Cardiac fibroblast (primary cell): ENCODE measurements at regions not wholly inside any gene's neighbourhood (a gene's known extent, or its start where the extent isn't known, plus 50 kb on each side); places are given as distances from the start of the nearest gene placed in this dataset.

Experiments
- DNase-seq, 2 donors: peaks; one replicate each; pipeline versions ENCODE4 v3.0.0 to v3.0.0-alpha.2; 2010; ENCODE audit warnings: low read depth in 2 of 2
- H3K4me3 ChIP-seq, 2 donors: replicated peaks in 1 of 2; 1 replicate in 1 of 2; 2 replicates in 1 of 2; pipeline ENCODE4 v1.5.1; 2011; ENCODE audit warnings: low read depth in 2 of 2, low read length in 2 of 2, mild to moderate bottlenecking in 2 of 2, moderate library complexity in 1 of 2
- CTCF ChIP-seq: IDR thresholded peaks from one replicate; pipeline ENCODE4 v1.5.1; 2011; ENCODE audit warnings: low read depth, mild to moderate bottlenecking, low read length, inconsistent platforms

DNA sequence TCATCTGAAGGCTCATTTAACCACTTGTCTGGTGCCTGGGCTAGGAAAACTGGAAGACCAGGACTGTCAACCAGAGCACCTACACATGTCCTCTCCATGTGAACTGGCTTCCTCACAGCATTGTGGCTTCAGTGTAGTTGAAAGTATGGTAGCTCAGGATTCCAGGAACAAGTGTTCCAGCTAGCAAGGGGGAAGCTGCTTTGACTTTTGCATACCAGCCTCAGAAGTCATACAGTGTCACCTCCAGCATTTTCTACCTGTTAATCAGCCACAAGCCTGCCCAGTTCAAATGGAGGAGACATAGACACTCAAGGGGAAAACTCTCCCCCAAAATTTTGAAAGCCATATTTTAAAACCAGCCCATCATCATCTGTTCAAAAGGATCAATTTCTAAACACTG lies 212.8 kb upstream of the CAND1 start:
- no peak for TF ChIP-seq CTCF
- H3K4me3 ChIP-seq = no peak overlapping the region
- no peak for DNase-seq

- H3K4me3 ChIP-seq = no peak overlapping the region
- TF ChIP-seq CTCF = no peak
- no peak for DNase-seq
Observed at GRCh38 chr12:67057072-67057471, 212.1 kb upstream of the CAND1 start.

DNA sequence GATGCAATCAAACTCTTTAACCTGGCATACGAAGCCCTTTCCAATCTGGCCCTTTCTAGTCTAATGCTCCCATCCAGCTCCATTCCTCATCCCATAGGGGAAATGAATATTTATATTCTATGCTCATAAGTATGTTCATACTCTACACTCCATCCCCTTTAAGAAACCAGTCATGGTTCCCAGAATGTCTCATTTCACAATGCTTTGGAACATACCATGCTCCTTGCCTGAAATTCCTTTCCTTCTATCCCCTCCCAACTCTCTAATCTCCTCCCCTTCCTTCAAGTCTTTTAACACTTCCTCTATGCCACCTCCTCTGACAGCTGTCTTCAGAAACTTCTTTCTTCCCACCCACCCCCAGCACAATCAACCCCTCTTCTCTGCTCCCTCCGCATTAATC lies 207.0 kb upstream of the CAND1 start:
- no peak for TF ChIP-seq CTCF
- H3K4me3 ChIP-seq = no peak overlapping the region
- DNase-seq = no peak

GRCh38 chr12:67067453-67068203 lies 201.5 kb upstream of the CAND1 start:
- TF ChIP-seq CTCF = no peak
- DNase-seq = no peak
- no peak overlapping the region for H3K4me3 ChIP-seq

- H3K4me3 ChIP-seq = peak overlapping the region in 1 of 2 donors; percentile 3
- no peak for DNase-seq
- no peak for TF ChIP-seq CTCF
Observed at GRCh38 chr12:67068204-67068731, 200.9 kb upstream of the CAND1 start.

DNA sequence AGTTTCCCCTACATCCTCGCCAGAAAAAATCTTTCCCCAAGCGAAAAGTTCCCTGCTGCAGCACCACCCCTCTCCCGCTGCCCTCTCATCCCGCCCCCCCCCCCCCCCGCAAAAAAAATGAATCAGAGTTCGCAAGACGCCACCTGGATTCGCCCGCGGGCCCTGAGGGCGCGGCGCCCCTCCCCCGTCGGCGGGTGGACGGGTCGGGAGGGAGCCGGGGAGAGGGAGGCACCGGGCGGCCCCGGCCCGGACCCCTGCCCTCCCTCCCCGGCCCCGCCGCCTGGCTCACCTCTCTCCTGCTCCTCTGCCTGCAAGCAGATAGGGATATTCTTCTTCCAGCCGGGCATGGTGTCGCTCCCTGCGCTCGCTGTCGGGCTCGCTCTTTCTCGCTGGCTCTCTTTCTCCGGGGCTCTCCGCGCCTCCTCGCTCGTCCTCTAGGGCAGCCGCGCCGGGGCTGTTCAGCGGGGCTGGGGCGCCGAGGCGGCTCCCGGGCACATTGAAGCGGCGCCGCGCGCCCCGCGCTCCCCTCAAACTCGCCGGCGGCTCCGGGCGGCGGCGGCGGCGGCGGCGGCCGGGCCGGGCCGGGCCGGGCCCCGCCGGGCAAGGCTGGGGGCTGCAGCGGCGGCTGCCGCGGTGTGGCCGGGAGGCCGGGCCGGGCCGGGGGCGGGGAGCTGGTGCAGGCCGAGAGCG lies 200.3 kb upstream of the CAND1 start:
- peak; percentile 13 to 33 for DNase-seq
- H3K4me3 ChIP-seq = peak overlapping the region; percentile 47 to 52
- no peak for TF ChIP-seq CTCF
